Endodermal cell (in vitro differentiated cells): ENCODE measurements at regions not wholly inside any gene's neighbourhood (a gene's known extent, or its start where the extent isn't known, plus 50 kb on each side); places are given as distances from the start of the nearest gene placed in this dataset.
"Not testable (repeated sequence)": the region's sequence is repeated elsewhere in the genome, so short reads cannot be mapped to it uniquely, and the experiment has no call there.

Experiments
- DNase-seq: peaks from one replicate; pipeline ENCODE4 v3.0.0-alpha.2; 2017
- H3K27ac ChIP-seq: 2 replicates; pipeline ENCODE4 v1.5.1; 2013; ENCODE audit warnings: mild to moderate bottlenecking, low read depth, low read length, moderate library complexity
- H3K27me3 ChIP-seq: 2 replicates; pipeline ENCODE4 v1.6.1; 2013; ENCODE audit warnings: mild to moderate bottlenecking, low read length, moderate library complexity; ENCODE audit not compliant: insufficient read depth, control insufficient read depth, poor library complexity, severe bottlenecking
- H3K36me3 ChIP-seq: 2 replicates; pipeline ENCODE4 v1.7.0; 2013; ENCODE audit warnings: mild to moderate bottlenecking, low read length, moderate library complexity; ENCODE audit not compliant: control insufficient read depth, insufficient read depth
- H3K4me1 ChIP-seq: one replicate; pipeline ENCODE4 v1.7.0; 2013; ENCODE audit warnings: low read length; ENCODE audit not compliant: control insufficient read depth, insufficient read depth
- H3K4me3 ChIP-seq: 2 replicates; pipeline ENCODE4 v1.5.1; 2013; ENCODE audit warnings: mild to moderate bottlenecking, low read length, moderate library complexity
- H3K9ac ChIP-seq: 2 replicates; pipeline ENCODE4 v1.6.1; 2013; ENCODE audit warnings: mild to moderate bottlenecking, low read length, moderate library complexity; ENCODE audit not compliant: poor library complexity, severe bottlenecking; ENCODE audit errors: extremely low read depth
- H3K9me3 ChIP-seq: 2 replicates; pipeline ENCODE4 v1.6.1; 2013; ENCODE audit warnings: mild to moderate bottlenecking, low read length, moderate library complexity; ENCODE audit not compliant: control insufficient read depth
- H3K27ac Mint-ChIP-seq: 2 replicates; pipeline ENCODE4 v1.8.0; 2020; ENCODE audit warnings: mixed read lengths
- H3K27me3 Mint-ChIP-seq: 2 replicates; pipeline ENCODE4 v1.8.0; 2021; ENCODE audit warnings: mild to moderate bottlenecking, mixed read lengths; ENCODE audit not compliant: insufficient read depth
- H3K36me3 Mint-ChIP-seq: 2 replicates; pipeline ENCODE4 v1.8.0; 2020; ENCODE audit warnings: low read depth, mixed read lengths
- H3K4me1 Mint-ChIP-seq: 2 replicates; pipeline ENCODE4 v1.8.0; 2020; ENCODE audit warnings: mixed read lengths
- H3K4me3 Mint-ChIP-seq: 2 replicates; pipeline ENCODE4 v1.8.0; 2020; ENCODE audit warnings: mild to moderate bottlenecking, moderate library complexity, mixed read lengths
- H3K9me3 Mint-ChIP-seq: 2 replicates; pipeline ENCODE4 v1.8.0; 2020; ENCODE audit warnings: mild to moderate bottlenecking, mixed read lengths
- CTCF ChIP-seq: fragments of 200-600 bp; sonication (generic); conservative IDR thresholded peaks from 2 replicates; pipeline ENCODE4 v1.5.0; 2021; ENCODE audit warnings: antibody characterized with exemption, mild to moderate bottlenecking
- WGBS, 2 experiments: methylation state at CpG; one replicate each; pipeline versions ENCODE4 v1.1.5 to v1.1.7; 2013; ENCODE audit warnings: missing lambda C conversion rate in 2 of 2, mixed read lengths in 1 of 2; ENCODE audit not compliant: insufficient coverage in 1 of 2, insufficient read length in 1 of 2; 5-methylcytosine and 5-hydroxymethylcytosine counted together

- DNase-seq = no peak
- Histone ChIP-seq H3K4me1 (no peaks in the 10 kb centered on the region), H3K9ac (no peak overlapping the region), H3K27ac (no peak overlapping the region), H3K27me3 (no peaks in the 10 kb centered on the region), H3K36me3 (no peaks in the 10 kb centered on the region), H3K9me3 (no peaks in the 10 kb centered on the region), H3K4me3 (no peak overlapping the region)
- no peak overlapping the region for H3K4me3 Mint-ChIP-seq
- H3K36me3 Mint-ChIP-seq = no peaks in the 10 kb centered on the region
- 93 to 95% methylated on average over 11 to 16 of the region's 16 CpGs for WGBS, 2 experiments
- no peak overlapping the region for H3K27ac Mint-ChIP-seq
- no peak for TF ChIP-seq CTCF
- H3K9me3 Mint-ChIP-seq = no peaks in the 10 kb centered on the region
- peaks cover 7% of the 10 kb centered on the region for H3K4me1 Mint-ChIP-seq
- H3K27me3 Mint-ChIP-seq = no peaks in the 10 kb centered on the region
These were observed 63.0 kb downstream of the GLUL start for GRCh38 chr1:182328591-182328990.

- H3K4me3 ChIP-seq = no peak overlapping the region
- Mint-ChIP-seq H3K27me3 (no peaks in the 10 kb centered on the region), H3K9me3 (no peaks in the 10 kb centered on the region), H3K4me1 (no peaks in the 10 kb centered on the region), H3K4me3 (no peak overlapping the region), H3K27ac (no peak overlapping the region), H3K36me3 (no peaks in the 10 kb centered on the region)
- H3K27me3 ChIP-seq = no peaks in the 10 kb centered on the region
- TF ChIP-seq CTCF = no peak
- no peaks in the 10 kb centered on the region for H3K36me3 ChIP-seq
- WGBS, 2 experiments = 73 to 83% methylated on average over 1 to 2 of the region's 2 CpGs
- no peaks in the 10 kb centered on the region for H3K4me1 ChIP-seq
- no peak for DNase-seq
- H3K9me3 ChIP-seq = no peaks in the 10 kb centered on the region
- H3K27ac ChIP-seq = no peak overlapping the region
- no peak overlapping the region for H3K9ac ChIP-seq
These were observed 66.3 kb downstream of the GLUL start for GRCh38 chr1:182325339-182325738.

DNA sequence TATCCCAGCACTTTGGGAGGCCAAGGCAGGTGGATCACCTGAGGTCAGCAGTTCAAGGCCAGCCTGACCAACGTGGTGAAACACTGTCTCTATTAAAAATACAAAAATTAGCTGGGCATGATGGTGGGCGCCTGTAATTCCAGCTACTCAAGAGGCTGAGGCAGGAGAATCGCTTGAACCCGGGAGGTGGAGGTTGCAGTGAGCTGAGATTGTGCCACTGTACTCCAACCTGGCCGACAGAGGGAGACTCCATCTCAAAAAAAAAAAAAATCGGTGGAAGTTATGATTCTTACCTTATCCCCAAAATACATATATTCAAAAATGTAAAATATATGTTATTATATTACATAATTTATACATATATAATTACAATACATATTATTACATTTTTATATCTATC lies 70.1 kb downstream of the GLUL start:
- H3K4me1 ChIP-seq, H3K27me3 ChIP-seq, H3K9me3 Mint-ChIP-seq, H3K9ac ChIP-seq, H3K27ac Mint-ChIP-seq, H3K27ac ChIP-seq, H3K4me3 ChIP-seq, H3K9me3 ChIP-seq, H3K4me3 Mint-ChIP-seq, H3K36me3 ChIP-seq, H3K27me3 Mint-ChIP-seq, DNase-seq, H3K36me3 Mint-ChIP-seq: not testable (repeated sequence)
- TF ChIP-seq CTCF = peak; percentile 59
- 75 to 87% methylated on average over 2 to 5 of the region's 6 CpGs for WGBS, 2 experiments
- peaks cover 11% of the 10 kb centered on the region for H3K4me1 Mint-ChIP-seq
